DND-41 (cell line): ENCODE measurements at regions not wholly inside any gene's neighbourhood (a gene's known extent, or its start where the extent isn't known, plus 50 kb on each side); places are given as distances from the start of the nearest gene placed in this dataset.

Source experiments
- EZH2 ChIP-seq: IDR thresholded peaks from 3 replicates; pipeline ENCODE4 v1.6.1; 2012; ENCODE audit warnings: borderline replicate concordance, low read depth, mild to moderate bottlenecking, moderate library complexity, low read length, inconsistent platforms; ENCODE audit not compliant: severe bottlenecking
- TF ChIP-seq, protein P1 (sequence below): IDR thresholded peaks from 2 replicates; pipeline ENCODE4 v1.5.1; 2012; ENCODE audit warnings: borderline replicate concordance, low read length, moderate library complexity, mild to moderate bottlenecking; ENCODE audit not compliant: poor library complexity, severe bottlenecking; ENCODE audit errors: extremely low read depth

DNA sequence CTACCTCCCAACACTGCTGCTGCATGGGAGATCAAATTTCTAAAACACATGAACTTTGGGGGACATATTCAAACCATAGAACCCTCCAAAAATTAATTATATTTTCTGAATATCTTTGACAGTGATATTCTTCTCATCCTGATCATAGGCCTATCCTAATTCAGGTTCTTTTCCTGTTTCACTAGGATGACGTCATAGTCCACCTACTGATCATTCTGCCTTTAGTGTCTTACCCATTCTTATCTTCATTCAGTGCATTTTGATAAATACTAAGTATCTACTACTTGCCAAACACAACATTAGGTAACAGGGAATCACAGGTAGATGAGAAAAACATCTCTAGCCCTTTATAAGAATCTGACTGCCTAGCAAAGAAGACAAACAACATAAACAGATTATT lies 179.1 kb upstream of the PRLR start:
- TF ChIP-seq, protein P1, sequence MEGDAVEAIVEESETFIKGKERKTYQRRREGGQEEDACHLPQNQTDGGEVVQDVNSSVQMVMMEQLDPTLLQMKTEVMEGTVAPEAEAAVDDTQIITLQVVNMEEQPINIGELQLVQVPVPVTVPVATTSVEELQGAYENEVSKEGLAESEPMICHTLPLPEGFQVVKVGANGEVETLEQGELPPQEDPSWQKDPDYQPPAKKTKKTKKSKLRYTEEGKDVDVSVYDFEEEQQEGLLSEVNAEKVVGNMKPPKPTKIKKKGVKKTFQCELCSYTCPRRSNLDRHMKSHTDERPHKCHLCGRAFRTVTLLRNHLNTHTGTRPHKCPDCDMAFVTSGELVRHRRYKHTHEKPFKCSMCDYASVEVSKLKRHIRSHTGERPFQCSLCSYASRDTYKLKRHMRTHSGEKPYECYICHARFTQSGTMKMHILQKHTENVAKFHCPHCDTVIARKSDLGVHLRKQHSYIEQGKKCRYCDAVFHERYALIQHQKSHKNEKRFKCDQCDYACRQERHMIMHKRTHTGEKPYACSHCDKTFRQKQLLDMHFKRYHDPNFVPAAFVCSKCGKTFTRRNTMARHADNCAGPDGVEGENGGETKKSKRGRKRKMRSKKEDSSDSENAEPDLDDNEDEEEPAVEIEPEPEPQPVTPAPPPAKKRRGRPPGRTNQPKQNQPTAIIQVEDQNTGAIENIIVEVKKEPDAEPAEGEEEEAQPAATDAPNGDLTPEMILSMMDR = no peak
- TF ChIP-seq EZH2 = no peak
